K562 (cell line): ENCODE measurements at regions not wholly inside any gene's neighbourhood (a gene's known extent, or its start where the extent isn't known, plus 50 kb on each side); places are given as distances from the start of the nearest gene placed in this dataset.

Experiments used
- ATAC-seq: fragments of 200-7000 bp; cut with Tn5 transposase; 3 replicates; pipeline ENCODE4 v1.9.1; 2020; ENCODE audit warnings: moderate library complexity
- BruUV-seq: library from RNA; stranded (reverse); fragments of 400-500 nt; replicated peaks from 2 replicates; lab custom pipeline; 2021; lab: Mats Ljungman, UMichigan
- CTCF ChIA-PET: fragments of 300-600 bp; formaldehyde crosslinking; extraction: SDS; loops from one replicate; lab custom pipeline; 2021; ENCODE audit warnings: low intra/inter-chr PET ratio; lab: Yijun Ruan, JAX
- POLR2A ChIA-PET: fragments of 300-600, 350-650 bp; sonication (Branson Sonifier 250); formaldehyde crosslinking; extraction: SDS; loops from one replicate; lab custom pipeline; 2021; ENCODE audit warnings: antibody characterized with exemption, inconsistent platforms; lab: Yijun Ruan, JAX
- DNase-seq, 4 experiments: peaks; one replicate each; pipeline versions ENCODE4 v3.0.0 to v3.0.0-alpha.2; 2011 to 2018; ENCODE audit warnings: low spot score in 3 of 4, mixed read lengths in 3 of 4; ENCODE audit errors: extremely low read depth in 1 of 4
- FAIRE-seq: peaks from 2 replicates; lab custom pipeline; 2011; peaks lifted over from hg19 to GRCh38; lab: Jason Lieb, UNC
- H2AFZ ChIP-seq: 2 replicates; pipeline ENCODE4 v1.6.0; 2011; ENCODE audit warnings: low read depth, low read length, control low read depth, inconsistent platforms
- H3K27ac ChIP-seq: fragments of 200-600 bp; 3 replicates; pipeline ENCODE4 v1.8.0; 2011; ENCODE audit warnings: low read depth, mild to moderate bottlenecking, control low read depth, inconsistent platforms, low read length, moderate library complexity, mixed read lengths; ENCODE audit errors: extremely low read depth
- H3K27me3 ChIP-seq, 2 experiments: fragments of 300-600 bp in 1 of 2; 2 replicates in 1 of 2; 3 replicates in 1 of 2; pipeline versions ENCODE4 v1.6.0 to v1.8.0; 2011; ENCODE audit warnings: inconsistent platforms in 2 of 2, low read length in 2 of 2, mild to moderate bottlenecking in 1 of 2, mixed read lengths in 1 of 2, moderate library complexity in 1 of 2; ENCODE audit not compliant: control insufficient read depth in 2 of 2, insufficient read depth in 2 of 2
- H3K36me3 ChIP-seq: fragments of 300-600 bp; 3 replicates; pipeline ENCODE4 v1.8.0; 2011; ENCODE audit warnings: mild to moderate bottlenecking, low read length, inconsistent platforms; ENCODE audit not compliant: control insufficient read depth, insufficient read depth
- H3K4me1 ChIP-seq, 2 experiments: fragments of 200-600 bp in 1 of 2; replicated peaks in 1 of 2; 2 replicates in 1 of 2; 3 replicates in 1 of 2; pipeline versions ENCODE4 v1.5.1 to v1.8.0; 2011; ENCODE audit warnings: inconsistent platforms in 2 of 2, low read length in 2 of 2, mild to moderate bottlenecking in 1 of 2, mixed read lengths in 1 of 2, moderate library complexity in 1 of 2; ENCODE audit not compliant: control insufficient read depth in 2 of 2, insufficient read depth in 2 of 2
- H3K4me2 ChIP-seq: 2 replicates; pipeline ENCODE4 v1.6.1; 2011; ENCODE audit warnings: low read length, control low read depth, inconsistent platforms, mixed read lengths; ENCODE audit not compliant: insufficient read depth
- H3K4me3 ChIP-seq: fragments of 200-600 bp; sonication (generic), shearing (Covaris generic); 2 replicates; pipeline ENCODE4 v1.5.1; 2016; ENCODE audit warnings: control low read depth, inconsistent platforms
- H3K79me2 ChIP-seq: fragments of 200-600 bp; 3 replicates; pipeline ENCODE4 v1.8.0; 2011; ENCODE audit warnings: low read length, inconsistent platforms; ENCODE audit not compliant: control insufficient read depth, insufficient read depth
- H3K9ac ChIP-seq, 2 experiments: 2 replicates each; pipeline versions ENCODE4 v1.6.0 to v1.6.1; 2011; ENCODE audit warnings: low read depth in 2 of 2, low read length in 2 of 2, control low read depth in 1 of 2, inconsistent platforms in 1 of 2, mild to moderate bottlenecking in 1 of 2, mixed read lengths in 1 of 2; ENCODE audit not compliant: insufficient read depth in 1 of 2
- H3K9me1 ChIP-seq: one replicate; pipeline ENCODE4 v1.6.0; 2011; ENCODE audit warnings: inconsistent platforms, mild to moderate bottlenecking, low read length, moderate library complexity; ENCODE audit not compliant: control insufficient read depth, insufficient read depth
- H3K9me3 ChIP-seq: replicated peaks from 2 replicates; pipeline ENCODE4 v1.5.1; 2011; ENCODE audit warnings: low read depth, low read length, inconsistent platforms; ENCODE audit not compliant: control insufficient read depth, insufficient read depth
- H4K20me1 ChIP-seq: replicated peaks from 2 replicates; pipeline ENCODE4 v1.6.1; 2011; ENCODE audit warnings: low read length, inconsistent platforms, mixed read lengths; ENCODE audit not compliant: control insufficient read depth, insufficient read depth
- BRD4 ChIP-seq: fragments of 200-600 bp; sonication (generic); IDR thresholded peaks from 2 replicates; pipeline ENCODE4 v1.6.1; 2017; ENCODE audit warnings: inconsistent platforms
- C11orf30 ChIP-seq: fragments of 450-650 bp; IDR thresholded peaks from 2 replicates; pipeline ENCODE4 v1.6.1; 2016; ENCODE audit warnings: low read depth, mild to moderate bottlenecking
- MAFF ChIP-seq: IDR thresholded peaks from 2 replicates; pipeline ENCODE4 v1.6.1; 2012; ENCODE audit warnings: low read length, improper control_type of control experiment
- MAFG ChIP-seq: fragments of 450-650 bp; conservative IDR thresholded peaks from 2 replicates; pipeline ENCODE4 v1.6.1; 2016; ENCODE audit warnings: missing genetic modification characterization, missing compliant biosample characterization
- ZNF316 ChIP-seq: fragments of 450-650 bp; IDR thresholded peaks from 2 replicates; pipeline ENCODE4 v1.6.1; 2016
- WGBS: fragments of 100-300 bp; shearing (Covaris generic); methylation state at CpG from one replicate; pipeline ENCODE4 v1.1.6; 2016; ENCODE audit warnings: low coverage, mixed read lengths; ENCODE audit not compliant: insufficient coverage; ENCODE audit errors: missing lambda C conversion rate; 5-methylcytosine and 5-hydroxymethylcytosine counted together
- in situ Hi-C: fragments of 300-500 bp; cut with MboI; formaldehyde crosslinking; loops from 4 replicates; pipeline ENCODE4 v1.15.0; 2018; ENCODE audit warnings: inconsistent platforms, mixed read lengths
- intact Hi-C: fragments of 100-400 bp; cut with micrococcal nuclease; formaldehyde crosslinking; loops from 2 replicates; pipeline ENCODE4 v1.14.2; 2022
- TF ChIP-seq, protein P1 (sequence below): fragments of 450-650 bp; conservative IDR thresholded peaks from 2 replicates; pipeline ENCODE4 v1.6.1; 2016; ENCODE audit warnings: missing genetic modification characterization, low read depth, mild to moderate bottlenecking, missing compliant biosample characterization, moderate library complexity

DNA sequence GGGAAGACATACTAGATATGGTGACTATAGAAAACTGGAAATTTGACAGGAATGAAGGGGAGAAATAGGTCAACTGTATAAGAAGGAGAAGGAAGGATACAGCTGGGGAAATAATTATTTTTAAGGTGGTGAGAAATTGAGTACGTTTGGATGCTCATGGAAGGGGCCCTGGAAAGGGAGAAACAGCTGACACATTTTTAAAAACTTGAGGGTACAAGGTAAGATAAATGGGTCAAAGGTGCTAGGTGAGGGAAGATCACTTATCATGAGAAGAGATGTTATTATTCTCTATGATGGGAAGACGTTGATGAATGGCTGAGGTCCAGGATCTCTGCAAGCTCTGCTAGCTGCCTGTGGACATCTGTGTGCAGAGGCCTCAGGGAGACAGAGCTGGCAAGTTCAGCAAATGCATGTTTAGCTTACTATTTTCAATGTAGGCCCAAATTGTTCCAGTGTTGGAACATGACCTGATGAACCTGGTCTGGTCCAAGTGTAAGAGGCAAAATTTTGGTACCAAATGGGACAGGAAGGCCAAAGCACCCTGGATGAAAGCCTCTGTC, 181.7 kb downstream of the MTRR start:
- ATAC-seq (no peak), FAIRE-seq (no peak), DNase-seq (no peak)
- Histone ChIP-seq H2AFZ (no peak overlapping the region), H3K9me1 (no peaks in the 10 kb centered on the region), H3K4me1 (peaks cover 0 to 3% of the 10 kb centered on the region in 2 experiments; a peak in 1 of 5 replicates), H3K9ac (no peak overlapping the region), H3K79me2 (no peaks in the 10 kb centered on the region), H3K4me2 (no peak overlapping the region), H3K4me3 (no peak overlapping the region), H3K27ac (no peak overlapping the region), H3K36me3 (no peaks in the 10 kb centered on the region), H4K20me1 (no peaks in the 10 kb centered on the region), H3K27me3 (peaks cover 0 to 12% of the 10 kb centered on the region in 2 experiments; a peak in 3 of 5 replicates), H3K9me3 (no peaks in the 10 kb centered on the region)
- intact Hi-C loops = no loop called here
- ChIA-PET CTCF (no interaction called here), POLR2A (no interaction called here)
- TF ChIP-seq ZNF316 (peak; percentile 73), MAFF (peak; percentile 27; the same call in 1 of the 2 replicates), C11orf30 (peak; percentile 30; the same call in 1 of the 2 replicates), MAFG (tag) (peak; percentile 44; the same call in 1 of the 2 replicates), BRD4 (no peak)
- TF ChIP-seq, protein P1, sequence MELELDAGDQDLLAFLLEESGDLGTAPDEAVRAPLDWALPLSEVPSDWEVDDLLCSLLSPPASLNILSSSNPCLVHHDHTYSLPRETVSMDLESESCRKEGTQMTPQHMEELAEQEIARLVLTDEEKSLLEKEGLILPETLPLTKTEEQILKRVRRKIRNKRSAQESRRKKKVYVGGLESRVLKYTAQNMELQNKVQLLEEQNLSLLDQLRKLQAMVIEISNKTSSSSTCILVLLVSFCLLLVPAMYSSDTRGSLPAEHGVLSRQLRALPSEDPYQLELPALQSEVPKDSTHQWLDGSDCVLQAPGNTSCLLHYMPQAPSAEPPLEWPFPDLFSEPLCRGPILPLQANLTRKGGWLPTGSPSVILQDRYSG (tag) = no peak
- in situ Hi-C loops = no loop called here
- BruUV-seq = no TSS peak
- WGBS = 0% methylated on average over 2 of the region's 2 CpGs
